C4-2B (cell line): ENCODE measurements at regions not wholly inside any gene's neighbourhood (a gene's known extent, or its start where the extent isn't known, plus 50 kb on each side); places are given as distances from the start of the nearest gene placed in this dataset.

Source experiments
- H3K27ac ChIP-seq: fragments of 450-650 bp; 2 replicates; pipeline ENCODE4 v1.5.1; 2017
- ZFX ChIP-seq: fragments of 450-650 bp; IDR thresholded peaks from 2 replicates; pipeline ENCODE4 v1.6.1; 2017
- TF ChIP-seq, protein P1 (sequence below): fragments of 450-650 bp; conservative IDR thresholded peaks from 2 replicates; pipeline ENCODE4 v1.5.1; 2017; ENCODE audit warnings: mild to moderate bottlenecking

DNA sequence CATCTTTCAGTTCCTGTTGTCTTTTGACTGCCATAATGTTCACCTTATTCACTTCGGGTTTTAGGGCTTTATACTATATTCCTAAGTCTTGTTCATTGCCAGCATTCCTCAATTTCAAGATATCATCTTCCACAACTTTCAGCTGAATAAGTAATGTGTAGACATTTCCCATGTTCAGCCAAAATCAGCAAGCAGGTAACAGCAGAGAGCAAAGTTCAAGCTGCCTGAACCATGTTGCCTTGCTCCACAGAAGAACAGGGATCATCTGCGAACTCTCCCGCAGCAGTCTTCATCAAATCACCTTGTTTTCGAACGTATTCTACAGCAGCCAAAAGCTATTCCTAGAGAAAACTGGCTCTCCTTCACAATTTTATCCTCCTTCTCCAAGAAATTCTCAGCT, 95.3 kb upstream of the CCDC112 start:
- no peak overlapping the region for H3K27ac ChIP-seq

DNA sequence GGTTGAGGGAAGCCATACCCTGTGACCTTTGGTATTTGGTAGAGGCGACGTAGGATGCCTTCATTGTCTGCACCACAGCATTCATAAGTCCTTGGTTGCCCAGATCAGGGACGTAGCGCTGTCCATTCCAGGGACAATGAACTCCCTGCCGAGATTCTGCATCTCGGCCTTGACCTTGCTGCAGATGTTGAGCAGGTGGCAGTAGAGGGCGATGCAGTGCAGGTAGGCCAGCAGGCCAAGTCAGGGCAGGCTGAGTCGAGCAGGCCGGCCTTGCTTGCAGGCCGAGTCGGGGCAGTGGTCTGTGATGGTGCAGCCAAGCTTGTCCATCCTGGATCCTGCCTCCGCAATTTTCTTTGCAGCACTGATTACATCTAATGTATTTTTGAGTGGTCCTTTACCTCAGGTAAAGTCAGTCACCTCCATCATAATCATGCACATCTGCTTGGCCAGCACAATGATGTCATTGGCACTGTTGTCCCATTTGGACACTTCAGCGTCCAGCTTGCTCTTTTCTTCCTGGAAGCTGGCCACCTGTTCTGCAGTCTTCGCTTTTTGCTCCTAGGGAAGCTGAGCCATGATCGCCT, 93.4 kb upstream of the CCDC112 start:
- no peak overlapping the region for H3K27ac ChIP-seq
- TF ChIP-seq, protein P1, sequence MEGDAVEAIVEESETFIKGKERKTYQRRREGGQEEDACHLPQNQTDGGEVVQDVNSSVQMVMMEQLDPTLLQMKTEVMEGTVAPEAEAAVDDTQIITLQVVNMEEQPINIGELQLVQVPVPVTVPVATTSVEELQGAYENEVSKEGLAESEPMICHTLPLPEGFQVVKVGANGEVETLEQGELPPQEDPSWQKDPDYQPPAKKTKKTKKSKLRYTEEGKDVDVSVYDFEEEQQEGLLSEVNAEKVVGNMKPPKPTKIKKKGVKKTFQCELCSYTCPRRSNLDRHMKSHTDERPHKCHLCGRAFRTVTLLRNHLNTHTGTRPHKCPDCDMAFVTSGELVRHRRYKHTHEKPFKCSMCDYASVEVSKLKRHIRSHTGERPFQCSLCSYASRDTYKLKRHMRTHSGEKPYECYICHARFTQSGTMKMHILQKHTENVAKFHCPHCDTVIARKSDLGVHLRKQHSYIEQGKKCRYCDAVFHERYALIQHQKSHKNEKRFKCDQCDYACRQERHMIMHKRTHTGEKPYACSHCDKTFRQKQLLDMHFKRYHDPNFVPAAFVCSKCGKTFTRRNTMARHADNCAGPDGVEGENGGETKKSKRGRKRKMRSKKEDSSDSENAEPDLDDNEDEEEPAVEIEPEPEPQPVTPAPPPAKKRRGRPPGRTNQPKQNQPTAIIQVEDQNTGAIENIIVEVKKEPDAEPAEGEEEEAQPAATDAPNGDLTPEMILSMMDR = peak; percentile 34
- TF ChIP-seq ZFX = no peak

More for the DNA sequence above, 95.3 kb upstream of the CCDC112 start:
- TF ChIP-seq ZFX = no peak
- TF ChIP-seq, protein P1 = no peak

DNA sequence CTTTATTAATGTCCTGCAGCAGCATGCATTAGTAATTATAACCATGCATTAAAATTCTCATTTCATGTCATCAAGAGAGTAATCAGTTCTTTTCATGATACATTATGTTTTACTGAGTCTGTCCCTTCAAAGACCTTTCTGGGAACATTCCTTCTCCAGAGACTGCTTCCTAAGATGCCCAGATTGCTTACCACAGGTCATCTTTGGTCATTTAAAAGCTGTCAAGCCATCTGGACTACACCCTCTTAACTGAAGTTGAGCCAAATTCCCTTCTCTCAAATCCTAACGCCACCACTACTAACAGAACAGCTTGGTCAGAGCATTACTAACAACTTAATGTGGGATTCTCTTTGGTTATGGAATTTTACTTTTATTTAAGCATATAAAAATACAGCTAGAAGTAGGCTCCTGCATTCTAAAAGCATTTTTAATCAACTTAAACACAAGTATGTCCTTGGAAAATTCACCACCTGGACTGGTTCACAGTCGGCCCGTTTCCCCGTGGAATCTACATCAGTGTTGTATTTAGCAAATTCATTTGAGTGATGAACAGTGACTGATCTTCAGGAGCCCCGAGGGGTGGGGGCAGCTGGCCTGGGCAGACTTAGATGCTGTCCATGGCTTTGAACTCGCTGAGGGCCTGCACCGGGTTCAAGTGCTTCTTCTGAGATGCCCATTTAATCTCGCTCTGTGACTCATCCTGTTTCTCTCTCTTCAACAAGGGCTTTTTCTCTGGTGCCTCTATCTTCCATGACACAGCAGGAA, 92.8 kb upstream of the CCDC112 start:
- no peak overlapping the region for H3K27ac ChIP-seq
- TF ChIP-seq, protein P1 = no peak
- TF ChIP-seq ZFX = no peak

DNA sequence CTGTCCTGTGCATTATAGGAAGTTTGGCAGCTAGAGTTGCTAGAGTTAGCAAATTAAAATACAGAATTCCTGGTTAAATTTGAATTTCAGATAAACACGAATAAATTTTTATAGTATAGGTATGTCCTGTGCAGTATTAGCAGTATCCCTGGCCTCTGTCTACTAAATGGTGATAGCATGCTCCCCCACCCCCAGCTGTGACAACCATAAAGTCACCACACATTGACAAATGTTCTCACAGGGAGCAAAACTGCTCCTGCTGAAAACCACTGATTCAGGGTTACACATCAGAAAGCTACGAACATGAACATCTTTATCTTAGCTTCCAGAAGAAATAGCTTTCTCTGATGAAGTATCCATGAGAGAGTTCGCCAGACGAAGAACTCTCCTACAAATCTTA, 91.8 kb upstream of the CCDC112 start:
- TF ChIP-seq, protein P1 = no peak
- TF ChIP-seq ZFX = no peak
- no peak overlapping the region for H3K27ac ChIP-seq

DNA sequence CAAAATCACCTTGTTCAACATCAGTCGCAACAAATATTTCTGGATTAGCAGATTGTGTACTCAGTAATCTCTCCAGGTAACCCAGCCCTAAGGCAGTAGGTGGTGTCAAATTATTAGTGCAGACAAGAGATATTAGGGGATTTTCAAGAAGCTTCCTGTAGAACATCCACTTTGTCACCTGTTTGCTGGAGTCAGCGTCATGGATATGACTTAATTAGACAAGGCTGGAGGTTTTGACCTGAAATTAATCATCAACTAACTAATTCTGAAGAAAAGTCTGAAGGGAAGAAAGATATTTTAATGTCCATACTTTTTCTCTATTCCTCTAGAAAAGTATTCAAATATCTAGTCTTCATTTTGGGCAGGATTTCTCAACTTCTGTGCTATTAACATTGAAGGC, 91.4 kb upstream of the CCDC112 start:
- H3K27ac ChIP-seq = no peak overlapping the region
- TF ChIP-seq, protein P1 = no peak
- no peak for TF ChIP-seq ZFX

DNA sequence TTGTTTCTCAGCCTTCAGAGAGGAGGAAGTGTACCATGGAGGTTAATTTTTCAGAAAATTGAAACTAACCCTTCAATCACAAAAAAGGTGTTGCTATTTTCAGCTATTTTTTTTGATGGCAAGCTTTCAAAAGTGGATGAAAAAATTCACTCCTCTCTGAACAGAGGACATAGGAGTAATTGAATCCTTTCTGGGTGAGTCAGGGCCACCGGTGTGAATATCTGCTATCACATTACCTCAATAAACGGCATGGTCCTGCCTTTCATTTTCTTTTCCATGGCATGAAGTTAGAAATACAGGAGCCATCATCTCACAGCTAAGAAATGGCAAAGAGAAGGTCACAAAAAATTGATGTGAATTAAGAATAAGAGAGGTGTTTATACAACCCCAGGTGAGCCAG, 90.2 kb upstream of the CCDC112 start:
- TF ChIP-seq, protein P1 = no peak
- no peak for TF ChIP-seq ZFX
- H3K27ac ChIP-seq = no peak overlapping the region

DNA sequence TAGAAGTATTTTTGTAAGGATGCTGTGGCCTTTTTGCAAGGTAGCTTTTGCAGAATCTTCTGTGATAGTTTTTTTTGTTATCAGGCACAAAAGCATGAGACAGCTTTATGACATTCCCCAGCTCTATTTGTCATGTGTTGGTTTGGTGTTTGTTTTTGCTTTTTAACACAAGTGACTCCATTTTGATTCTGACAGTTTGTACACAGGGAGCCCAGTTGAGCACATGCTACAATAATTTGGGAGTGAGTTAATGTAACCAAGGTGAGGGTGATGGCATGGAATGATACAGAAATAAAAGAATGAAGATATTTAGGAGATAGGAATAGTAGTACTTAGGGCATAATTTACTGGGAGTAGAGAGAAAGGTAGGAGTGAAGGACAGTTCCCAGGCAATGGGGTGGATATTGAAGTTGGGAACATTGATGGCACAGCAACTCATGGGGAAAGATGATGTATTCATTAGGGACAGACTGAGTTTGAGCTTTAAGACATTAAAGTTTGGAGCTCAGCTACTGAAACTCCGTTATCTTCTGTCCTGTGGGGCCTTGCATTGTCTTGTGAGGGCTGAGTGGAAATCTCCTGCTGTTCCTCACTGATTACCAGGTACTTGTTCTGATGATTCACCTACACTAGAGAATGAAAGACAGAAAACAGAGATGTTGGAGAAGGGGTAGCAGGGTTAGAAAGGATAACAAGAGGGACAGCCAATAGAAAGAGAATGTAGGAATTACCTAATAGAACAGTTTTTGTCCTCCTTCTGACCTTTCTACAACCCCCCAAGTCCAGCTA, 88.3 kb upstream of the CCDC112 start:
- no peak for TF ChIP-seq ZFX
- TF ChIP-seq, protein P1 = no peak

More for the DNA sequence above, 88.3 kb upstream of the CCDC112 start:
- H3K27ac ChIP-seq = no peak overlapping the region
